A673 (cell line): ENCODE measurements at regions not wholly inside any gene's neighbourhood (a gene's known extent, or its start where the extent isn't known, plus 50 kb on each side); places are given as distances from the start of the nearest gene placed in this dataset.

Experiments used
- EZH2 ChIP-seq: fragments of 200-600 bp; sonication (generic); IDR thresholded peaks from 2 replicates; pipeline ENCODE4 v1.6.1; 2017; ENCODE audit warnings: borderline replicate concordance, low read depth, mild to moderate bottlenecking, mixed read lengths, antibody characterized with exemption, low read length; ENCODE audit not compliant: poor library complexity, severe bottlenecking
- TF ChIP-seq, protein P1 (sequence below): fragments of 300-800, 200-600 bp; sonication (generic); conservative IDR thresholded peaks from 2 replicates; pipeline ENCODE4 v1.5.1; 2017; ENCODE audit warnings: low read depth, mild to moderate bottlenecking, antibody characterized with exemption, low read length, moderate library complexity, mixed read lengths

DNA sequence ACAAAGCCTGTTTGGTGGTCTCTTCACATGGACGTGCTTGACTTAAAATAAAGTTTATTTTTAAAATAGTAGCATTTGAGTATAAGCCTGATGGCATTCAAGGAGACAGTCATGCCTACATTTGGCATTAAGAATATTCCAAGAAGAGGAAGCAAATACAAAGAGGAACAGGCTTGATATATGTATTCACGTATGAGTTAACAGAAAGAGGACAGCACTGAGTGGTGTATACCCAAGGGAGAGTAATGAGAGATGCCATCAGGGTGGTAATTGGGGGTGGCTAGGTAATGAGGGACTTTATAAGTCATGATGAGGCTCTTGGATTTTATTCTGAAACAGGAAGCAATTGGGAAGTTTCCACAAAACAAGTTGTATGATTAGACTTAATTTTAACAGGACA lies 363.3 kb downstream of the SEMA3D start:
- no peak for TF ChIP-seq EZH2
- TF ChIP-seq, protein P1, sequence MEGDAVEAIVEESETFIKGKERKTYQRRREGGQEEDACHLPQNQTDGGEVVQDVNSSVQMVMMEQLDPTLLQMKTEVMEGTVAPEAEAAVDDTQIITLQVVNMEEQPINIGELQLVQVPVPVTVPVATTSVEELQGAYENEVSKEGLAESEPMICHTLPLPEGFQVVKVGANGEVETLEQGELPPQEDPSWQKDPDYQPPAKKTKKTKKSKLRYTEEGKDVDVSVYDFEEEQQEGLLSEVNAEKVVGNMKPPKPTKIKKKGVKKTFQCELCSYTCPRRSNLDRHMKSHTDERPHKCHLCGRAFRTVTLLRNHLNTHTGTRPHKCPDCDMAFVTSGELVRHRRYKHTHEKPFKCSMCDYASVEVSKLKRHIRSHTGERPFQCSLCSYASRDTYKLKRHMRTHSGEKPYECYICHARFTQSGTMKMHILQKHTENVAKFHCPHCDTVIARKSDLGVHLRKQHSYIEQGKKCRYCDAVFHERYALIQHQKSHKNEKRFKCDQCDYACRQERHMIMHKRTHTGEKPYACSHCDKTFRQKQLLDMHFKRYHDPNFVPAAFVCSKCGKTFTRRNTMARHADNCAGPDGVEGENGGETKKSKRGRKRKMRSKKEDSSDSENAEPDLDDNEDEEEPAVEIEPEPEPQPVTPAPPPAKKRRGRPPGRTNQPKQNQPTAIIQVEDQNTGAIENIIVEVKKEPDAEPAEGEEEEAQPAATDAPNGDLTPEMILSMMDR, result no peak
